HCT116 (cell line): ENCODE measurements at regions not wholly inside any gene's neighbourhood (a gene's known extent, or its start where the extent isn't known, plus 50 kb on each side); places are given as distances from the start of the nearest gene placed in this dataset.

Experiments
- ATAC-seq: fragments of 200-7000 bp; cut with Tn5 transposase; 2 replicates; pipeline ENCODE4 v1.9.1; 2020; ENCODE audit warnings: mild to moderate bottlenecking, moderate library complexity
- BruUV-seq: library from RNA; stranded (reverse); fragments of 400-500 nt; replicated peaks from 2 replicates; lab custom pipeline; 2021; lab: Mats Ljungman, UMichigan
- CTCF ChIA-PET: fragments of 300-600 bp; sonication (Branson Sonifier 250); formaldehyde crosslinking; loops from one replicate; lab custom pipeline; 2021; ENCODE audit warnings: antibody characterized with exemption; lab: Charles Lee
- POLR2A ChIA-PET: fragments of 300-600, 350-600 bp; sonication (Branson Sonifier 250); formaldehyde crosslinking; loops from one replicate; lab custom pipeline; 2021; ENCODE audit warnings: antibody characterized with exemption; lab: Charles Lee
- RAD21 ChIA-PET, 2 experiments: fragments of 300-600 bp; sonication (Branson Sonifier 250); formaldehyde crosslinking; loops; one replicate each; lab custom pipeline; 2023; ENCODE audit warnings: low total read pairs in 2 of 2; ENCODE audit not compliant: uncharacterized antibody in 2 of 2, unreplicated experiment in 2 of 2, low non-redundant PET in 1 of 2; lab: Charles Lee
- DNase-seq: peaks from one replicate; pipeline ENCODE4 v3.0.0-alpha.2; 2010; ENCODE audit warnings: low read depth, low spot score
- H2AFZ ChIP-seq: fragments of 200-600 bp; shearing (Covaris generic), sonication (generic); 2 replicates; pipeline ENCODE4 v1.6.1; 2017; ENCODE audit warnings: low read depth, mixed run types, mixed read lengths, antibody characterized with exemption, low read length; ENCODE audit not compliant: poor library complexity, severe bottlenecking
- H3K27ac ChIP-seq: 2 replicates; pipeline ENCODE4 v1.5.1; 2012; ENCODE audit warnings: low read depth, low read length
- H3K27me3 ChIP-seq: fragments of 200-600 bp; sonication (generic); 2 replicates; pipeline ENCODE4 v1.6.1; 2016; ENCODE audit warnings: mixed run types, low read length, mixed read lengths; ENCODE audit not compliant: insufficient read depth
- H3K36me3 ChIP-seq, 2 experiments: fragments of 200-500 bp in 1 of 2; fragments of 200-600 bp in 1 of 2; sonication (Bioruptor generic) in 1 of 2; sonication (generic) in 1 of 2; 2 replicates each; pipeline versions ENCODE4 v1.5.1 to v1.6.1; 2014 to 2016; ENCODE audit warnings: low read length in 2 of 2, inconsistent platforms in 1 of 2, mixed read lengths in 1 of 2, mixed run types in 1 of 2; ENCODE audit not compliant: insufficient read depth in 2 of 2, control insufficient read depth in 1 of 2
- H3K4me1 ChIP-seq, 2 experiments: fragments of 200-600 bp in 1 of 2; sonication (generic) in 1 of 2; 2 replicates each; pipeline versions ENCODE4 v1.5.1 to v1.6.1; 2012 to 2017; ENCODE audit warnings: low read length in 2 of 2, inconsistent platforms in 1 of 2, mild to moderate bottlenecking in 1 of 2, mixed read lengths in 1 of 2, mixed run types in 1 of 2, moderate library complexity in 1 of 2; ENCODE audit not compliant: insufficient read depth in 2 of 2, control insufficient read depth in 1 of 2
- H3K4me2 ChIP-seq: fragments of 200-600 bp; sonication (generic); 2 replicates; pipeline ENCODE4 v1.6.1; 2017; ENCODE audit warnings: mixed run types, low read length, mixed read lengths
- H3K4me3 ChIP-seq, 2 experiments: fragments of 200-600 bp in 1 of 2; sonication (generic) in 1 of 2; replicated peaks in 1 of 2; 2 replicates each; pipeline ENCODE4 v1.5.1; 2011 to 2016; ENCODE audit warnings: low read length in 2 of 2, control low read depth in 1 of 2, low read depth in 1 of 2, mild to moderate bottlenecking in 1 of 2, mixed read lengths in 1 of 2, mixed run types in 1 of 2
- H3K79me2 ChIP-seq: fragments of 200-600 bp; sonication (generic); 2 replicates; pipeline ENCODE4 v1.6.1; 2017; ENCODE audit warnings: mild to moderate bottlenecking, mixed run types, low read length, moderate library complexity, mixed read lengths; ENCODE audit not compliant: insufficient read depth
- H3K9ac ChIP-seq: fragments of 200-600 bp; sonication (generic); 2 replicates; pipeline ENCODE4 v1.6.1; 2016; ENCODE audit warnings: low read length, mixed read lengths
- H3K9me2 ChIP-seq: fragments of 200-600 bp; sonication (generic), shearing (Covaris generic); 2 replicates; pipeline ENCODE4 v1.6.1; 2017; ENCODE audit warnings: mixed run types, mild to moderate bottlenecking, moderate library complexity; ENCODE audit not compliant: insufficient read depth
- H3K9me3 ChIP-seq, 2 experiments: fragments of 200-500 bp in 1 of 2; fragments of 200-600 bp in 1 of 2; sonication (Bioruptor generic) in 1 of 2; sonication (generic) in 1 of 2; 2 replicates each; pipeline ENCODE4 v1.6.1; 2014 to 2017; ENCODE audit warnings: low read length in 2 of 2, mixed read lengths in 2 of 2, inconsistent platforms in 1 of 2, low read depth in 1 of 2, mild to moderate bottlenecking in 1 of 2, mixed run types in 1 of 2, moderate library complexity in 1 of 2; ENCODE audit not compliant: control insufficient read depth in 1 of 2, insufficient read depth in 1 of 2
- H4K20me1 ChIP-seq: fragments of 200-600 bp; sonication (generic), shearing (Covaris generic); 2 replicates; pipeline ENCODE4 v1.6.1; 2017; ENCODE audit warnings: mixed run types, mild to moderate bottlenecking, moderate library complexity; ENCODE audit not compliant: insufficient read depth
- ATF3 ChIP-seq: IDR thresholded peaks from 2 replicates; pipeline ENCODE4 v1.6.1; 2012
- ELF1 ChIP-seq: IDR thresholded peaks from 2 replicates; pipeline ENCODE4 v1.6.1; 2012; ENCODE audit warnings: low read depth, borderline replicate concordance
- EZH2 ChIP-seq: fragments of 200-600 bp; sonication (generic); IDR thresholded peaks from 2 replicates; pipeline ENCODE4 v1.6.1; 2017; ENCODE audit warnings: antibody characterized with exemption, mixed run types
- POLR2A ChIP-seq: IDR thresholded peaks from 2 replicates; pipeline ENCODE4 v1.7.0; 2011; ENCODE audit warnings: borderline replicate concordance; ENCODE audit not compliant: insufficient read depth, insufficient read length; ENCODE audit errors: extremely low read depth
- POLR2AphosphoS5 ChIP-seq: IDR thresholded peaks from 2 replicates; pipeline ENCODE4 v1.6.1; 2011; ENCODE audit warnings: mild to moderate bottlenecking, low read depth, low read length, moderate library complexity
- RAD21 ChIP-seq: IDR thresholded peaks from 2 replicates; pipeline ENCODE4 v1.6.1; 2012; ENCODE audit warnings: low read depth, mild to moderate bottlenecking
- REST ChIP-seq: IDR thresholded peaks from 2 replicates; pipeline ENCODE4 v1.6.1; 2012; ENCODE audit warnings: low read depth
- SP1 ChIP-seq: IDR thresholded peaks from 2 replicates; pipeline ENCODE4 v1.6.1; 2012; ENCODE audit warnings: low read depth
- SRF ChIP-seq: IDR thresholded peaks from 2 replicates; pipeline ENCODE4 v1.6.1; 2012; ENCODE audit warnings: low read depth
- YY1 ChIP-seq: IDR thresholded peaks from 2 replicates; pipeline ENCODE4 v1.6.1; 2011; ENCODE audit warnings: low read length, low read depth, moderate library complexity, mild to moderate bottlenecking; ENCODE audit not compliant: insufficient replicate concordance; ENCODE audit errors: extremely low read depth
- intact Hi-C: fragments of 100-400 bp; cut with micrococcal nuclease; formaldehyde crosslinking; loops from 2 replicates; pipeline ENCODE4 v1.10.0; 2022

- no peaks in the 10 kb centered on the region for H3K27me3 ChIP-seq
Measured at GRCh38 chr14:31942166-31942841, 134.8 kb upstream of the ARHGAP5 start.

More at GRCh38 chr14:31942166-31942841, 134.8 kb upstream of the ARHGAP5 start:
- ChIA-PET RAD21 (no interaction called here), CTCF (interaction anchor here (1.2 kb wide), 1 partner anchor 312 kb away, joined by 3 read pairs; no protein-coding TSS in a partner anchor), POLR2A (interaction anchor here (0.5 to 0.6 kb wide), 2 partner anchors 149 to 205 kb away, joined by 3 to 4 read pairs; no protein-coding TSS in a partner anchor)
- Histone ChIP-seq H3K27ac (no peak overlapping the region), H4K20me1 (no peaks in the 10 kb centered on the region), H3K79me2 (no peaks in the 10 kb centered on the region), H2AFZ (no peak overlapping the region), H3K4me1 (peaks cover 30 to 44% of the 10 kb centered on the region in 2 experiments), H3K9me3 (no peaks in the 10 kb centered on the region), H3K4me3 (no peak overlapping the region), H3K4me2 (no peak overlapping the region), H3K9ac (no peak overlapping the region), H3K36me3 (no peaks in the 10 kb centered on the region), H3K9me2 (no peaks in the 10 kb centered on the region)
- no peak for ATAC-seq
- no TSS peak for BruUV-seq
- TF ChIP-seq ELF1 (no peak), POLR2A (no peak), SP1 (no peak), REST (no peak), POLR2AphosphoS5 (no peak), ATF3 (no peak), EZH2 (no peak), RAD21 (no peak), SRF (no peak), YY1 (no peak)
- intact Hi-C loops, result no loop called here
- no peak for DNase-seq
